OCI-LY7 (cell line): ENCODE measurements at regions not wholly inside any gene's neighbourhood (a gene's known extent, or its start where the extent isn't known, plus 50 kb on each side); places are given as distances from the start of the nearest gene placed in this dataset.

Experiments used
- BruUV-seq: library from RNA; stranded (reverse); fragments of 400-500 nt; replicated peaks from 2 replicates; lab custom pipeline; 2021; lab: Mats Ljungman, UMichigan
- CTCF ChIA-PET: fragments of 300-600 bp; sonication (Branson Sonifier 250); formaldehyde crosslinking; loops from one replicate; lab custom pipeline; 2022; ENCODE audit warnings: antibody characterized with exemption; ENCODE audit not compliant: unreplicated experiment; lab: Charles Lee
- POLR2A ChIA-PET: fragments of 300-600 bp; sonication (Branson Sonifier 250); formaldehyde crosslinking; loops from one replicate; lab custom pipeline; 2022; ENCODE audit warnings: antibody characterized with exemption; lab: Charles Lee
- DNase-seq: peaks from one replicate; pipeline ENCODE4 v3.0.0-alpha.2; 2015; ENCODE audit warnings: low spot score
- H2AFZ ChIP-seq: fragments of 200-600 bp; sonication (generic), shearing (Covaris generic); 2 replicates; pipeline ENCODE4 v1.6.1; 2014; ENCODE audit warnings: mild to moderate bottlenecking, antibody characterized with exemption, low read length, moderate library complexity
- H3K27ac ChIP-seq: fragments of 200-600 bp; sonication (generic); 2 replicates; pipeline ENCODE4 v1.5.1; 2014; ENCODE audit warnings: mixed run types, low read depth, mild to moderate bottlenecking, moderate library complexity, low read length, inconsistent platforms; ENCODE audit not compliant: poor library complexity, severe bottlenecking
- H3K36me3 ChIP-seq: fragments of 200-600 bp; sonication (generic); 2 replicates; pipeline ENCODE4 v1.6.1; 2014; ENCODE audit warnings: mild to moderate bottlenecking, antibody characterized with exemption, low read length, moderate library complexity, mixed read lengths; ENCODE audit not compliant: insufficient read depth
- H3K4me1 ChIP-seq: fragments of 200-600 bp; sonication (generic); 2 replicates; pipeline ENCODE4 v1.5.1; 2014; ENCODE audit warnings: mild to moderate bottlenecking, low read length; ENCODE audit not compliant: insufficient read depth, poor library complexity, severe bottlenecking
- H3K4me2 ChIP-seq: fragments of 200-600 bp; sonication (generic); 2 replicates; pipeline ENCODE4 v1.6.1; 2014; ENCODE audit warnings: mild to moderate bottlenecking, low read length
- H3K4me3 ChIP-seq: fragments of 200-600 bp; sonication (generic); 2 replicates; pipeline ENCODE4 v1.5.1; 2014; ENCODE audit warnings: mild to moderate bottlenecking, low read depth, low read length; ENCODE audit not compliant: poor library complexity, severe bottlenecking
- H3K79me2 ChIP-seq: fragments of 200-600 bp; sonication (generic); 2 replicates; pipeline ENCODE4 v1.6.1; 2016; ENCODE audit warnings: low read depth, mild to moderate bottlenecking, low read length, moderate library complexity, mixed read lengths; ENCODE audit not compliant: insufficient read depth
- H3K9me2 ChIP-seq: fragments of 200-600 bp; sonication (generic); 2 replicates; pipeline ENCODE4 v1.6.1; 2016; ENCODE audit warnings: mild to moderate bottlenecking, low read length, mixed read lengths; ENCODE audit not compliant: insufficient read depth
- H3K9me3 ChIP-seq: fragments of 200-600 bp; sonication (generic); 2 replicates; pipeline ENCODE4 v1.6.1; 2014; ENCODE audit warnings: mild to moderate bottlenecking, mixed run types, low read length, mixed read lengths
- H4K20me1 ChIP-seq: fragments of 200-600 bp; sonication (generic); 2 replicates; pipeline ENCODE4 v1.6.1; 2014; ENCODE audit warnings: mild to moderate bottlenecking, antibody characterized with exemption, low read length, moderate library complexity, mixed read lengths; ENCODE audit not compliant: insufficient read depth
- EZH2phosphoT487 ChIP-seq: fragments of 200-600 bp; sonication (generic); IDR thresholded peaks from 2 replicates; pipeline ENCODE4 v1.6.1; 2018; ENCODE audit warnings: low read depth, borderline replicate concordance, mild to moderate bottlenecking, mixed run types, antibody characterized with exemption, low read length, moderate library complexity, mixed read lengths
- intact Hi-C: fragments of 100-400 bp; cut with micrococcal nuclease; formaldehyde crosslinking; loops from one replicate; pipeline ENCODE4 v1.10.0; 2022; ENCODE audit not compliant: unreplicated experiment
- TF ChIP-seq, protein P1 (sequence below): fragments of 200-600 bp; sonication (generic); conservative IDR thresholded peaks from 2 replicates; pipeline ENCODE4 v1.5.1; 2014; ENCODE audit warnings: mild to moderate bottlenecking, antibody characterized with exemption, low read length, moderate library complexity, mixed read lengths

DNA sequence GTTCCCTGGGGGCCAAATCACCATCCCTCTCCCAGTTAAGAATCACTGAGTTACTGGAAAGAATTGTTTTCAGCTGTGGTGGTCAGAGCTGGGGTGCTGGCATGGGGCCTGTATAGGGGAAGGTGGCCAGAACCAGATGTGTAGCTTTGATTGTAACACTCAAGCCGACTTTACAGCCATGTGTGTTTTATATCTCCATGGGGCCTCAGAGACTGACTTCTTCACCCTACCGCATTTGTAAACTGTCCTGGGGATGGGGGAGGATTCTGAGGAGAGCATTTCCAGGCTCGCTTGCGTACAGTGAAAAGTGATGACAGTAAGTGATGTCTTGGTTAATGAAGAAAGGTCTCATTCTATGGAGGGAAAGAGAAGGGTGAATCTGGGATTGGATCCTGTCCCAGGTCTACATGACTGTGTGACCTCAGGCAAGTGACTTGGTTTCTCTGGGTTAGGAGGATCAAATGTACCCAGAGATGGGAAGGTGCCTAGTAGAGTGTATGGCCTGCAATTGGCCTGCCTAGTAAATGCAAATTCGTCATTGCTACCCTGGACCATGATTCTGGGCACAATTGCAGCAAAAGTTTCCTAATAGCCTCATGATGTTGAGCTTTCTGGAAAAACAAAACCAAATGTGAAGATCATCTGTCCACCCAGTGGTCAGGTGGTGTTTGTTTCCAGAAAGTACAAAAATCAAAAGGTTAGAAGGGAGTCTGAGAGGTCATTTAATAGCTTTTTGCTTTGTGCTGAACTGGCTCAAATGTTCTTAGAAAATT lies 49.7 kb upstream of the RCC2 start:
- H3K27ac ChIP-seq = no peak overlapping the region
- TF ChIP-seq, protein P1, sequence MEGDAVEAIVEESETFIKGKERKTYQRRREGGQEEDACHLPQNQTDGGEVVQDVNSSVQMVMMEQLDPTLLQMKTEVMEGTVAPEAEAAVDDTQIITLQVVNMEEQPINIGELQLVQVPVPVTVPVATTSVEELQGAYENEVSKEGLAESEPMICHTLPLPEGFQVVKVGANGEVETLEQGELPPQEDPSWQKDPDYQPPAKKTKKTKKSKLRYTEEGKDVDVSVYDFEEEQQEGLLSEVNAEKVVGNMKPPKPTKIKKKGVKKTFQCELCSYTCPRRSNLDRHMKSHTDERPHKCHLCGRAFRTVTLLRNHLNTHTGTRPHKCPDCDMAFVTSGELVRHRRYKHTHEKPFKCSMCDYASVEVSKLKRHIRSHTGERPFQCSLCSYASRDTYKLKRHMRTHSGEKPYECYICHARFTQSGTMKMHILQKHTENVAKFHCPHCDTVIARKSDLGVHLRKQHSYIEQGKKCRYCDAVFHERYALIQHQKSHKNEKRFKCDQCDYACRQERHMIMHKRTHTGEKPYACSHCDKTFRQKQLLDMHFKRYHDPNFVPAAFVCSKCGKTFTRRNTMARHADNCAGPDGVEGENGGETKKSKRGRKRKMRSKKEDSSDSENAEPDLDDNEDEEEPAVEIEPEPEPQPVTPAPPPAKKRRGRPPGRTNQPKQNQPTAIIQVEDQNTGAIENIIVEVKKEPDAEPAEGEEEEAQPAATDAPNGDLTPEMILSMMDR = no peak
- TF ChIP-seq EZH2phosphoT487 = no peak
- H3K4me2 ChIP-seq = no peak overlapping the region
- CTCF ChIA-PET = no interaction called here
- no peaks in the 10 kb centered on the region for H3K9me3 ChIP-seq
- H3K4me3 ChIP-seq = no peak overlapping the region
- H4K20me1 ChIP-seq = no peaks in the 10 kb centered on the region
- no peak for DNase-seq
- H3K4me1 ChIP-seq = peaks cover 4% of the 10 kb centered on the region
- intact Hi-C loops = loop anchor here (5.0 kb wide), 1 partner anchor 67 kb away; no protein-coding TSS in a partner anchor
- no peaks in the 10 kb centered on the region for H3K79me2 ChIP-seq
- no peaks in the 10 kb centered on the region for H3K9me2 ChIP-seq
- H2AFZ ChIP-seq = no peak overlapping the region
- no TSS peak for BruUV-seq
- no peaks in the 10 kb centered on the region for H3K36me3 ChIP-seq
- POLR2A ChIA-PET = no interaction called here
